ENCODE measurements at regions not wholly inside any gene's neighbourhood (a gene's known extent, or its start where the extent isn't known, plus 50 kb on each side); places are given as distances from the start of the nearest gene placed in this dataset.

GRCh38 chr18:47409519-47409918, 158.1 kb upstream of the SKOR2 start:
- H3K27ac ChIP-seq (ENCODE audit: insufficient read depth, low read depth, low read length) = no peak overlapping the region
- no peak overlapping the region for H3K4me3 ChIP-seq (replicated peaks in 1 of 3; ENCODE audit: insufficient read depth in 1 of 3, low read depth in 1 of 3, low read length in 3 of 3)
- POLR2A ChIA-PET = no interaction called here
- no peak for FAIRE-seq
- H3K9me3 ChIP-seq (replicated peaks; ENCODE audit: control insufficient read depth, insufficient read depth, low read length) = peaks cover 2% of the 10 kb centered on the region
- no peaks in the 10 kb centered on the region for H3K4me1 ChIP-seq (ENCODE audit: control insufficient read depth, extremely low read depth, insufficient read depth, low read length)
- no peak overlapping the region for H3K4me2 ChIP-seq (ENCODE audit: insufficient read depth, low read length)
- H3K9me1 ChIP-seq (replicated peaks; ENCODE audit: control insufficient read depth, extremely low read depth, insufficient read depth, low read length) = no peaks in the 10 kb centered on the region
- CTCF ChIA-PET = no interaction called here
- H3K9ac ChIP-seq (replicated peaks; ENCODE audit: extremely low read depth, insufficient read depth, low read length) = no peak overlapping the region
- H3K79me2 ChIP-seq (ENCODE audit: control insufficient read depth, insufficient read depth, low read length) = no peaks in the 10 kb centered on the region
- H3K27me3 ChIP-seq (ENCODE audit: control insufficient read depth in 2 of 2, insufficient read depth in 2 of 2, low read length in 2 of 2) = no peaks in the 10 kb centered on the region
- no peak overlapping the region for H2AFZ ChIP-seq (ENCODE audit: low read depth, low read length)
- dilution Hi-C loops (cut with MboI; ENCODE audit: extremely low pct_ligation_motif_present, low sequenced_read_pairs) (no loop called here), intact Hi-C loops (cut with micrococcal nuclease) (no loop called here)
- no TSS peak for BruUV-seq (replicated peaks)
- no peaks in the 10 kb centered on the region for H4K20me1 ChIP-seq (replicated peaks; ENCODE audit: control insufficient read depth, extremely low read depth, insufficient read depth, low read length)
- no peak for DNase-seq (ENCODE audit: low read depth, low spot score)
- TF ChIP-seq CTCF (IDR thresholded peaks at IDR 0.05; ENCODE audit: extremely low read depth in 1 of 2, insufficient read depth in 1 of 2, low read depth in 1 of 2, low read length in 2 of 2) (no peak), MAX (IDR thresholded peaks at IDR 0.05; ENCODE audit: insufficient read depth, insufficient read length) (no peak), FOS (IDR thresholded peaks at IDR 0.05; ENCODE audit: borderline replicate concordance, insufficient read depth, low read length) (no peak), EZH2 (IDR thresholded peaks at IDR 0.05; ENCODE audit: borderline replicate concordance, low read depth, low read length, severe bottlenecking) (no peak), GATA2 (IDR thresholded peaks at IDR 0.05; ENCODE audit: insufficient read depth, insufficient read length, low read depth, low read length) (no peak), POLR2AphosphoS5 (IDR thresholded peaks at IDR 0.05; ENCODE audit: insufficient read depth, low read depth, low read length) (no peak), MYC (IDR thresholded peaks at IDR 0.05; ENCODE audit: low read depth, low read length) (no peak), JUN (IDR thresholded peaks at IDR 0.05; ENCODE audit: borderline replicate concordance, insufficient read depth, insufficient read length, low read depth) (no peak), POLR2A (IDR thresholded peaks at IDR 0.05; ENCODE audit: low read depth, low read length) (no peak)
- no peaks in the 10 kb centered on the region for H3K36me3 ChIP-seq (ENCODE audit: control insufficient read depth in 2 of 2, extremely low read depth in 1 of 2, insufficient read depth in 2 of 2, low read length in 2 of 2)
